ENCODE measurements at regions not wholly inside any gene's neighbourhood (a gene's known extent, or its start where the extent isn't known, plus 50 kb on each side); places are given as distances from the start of the nearest gene placed in this dataset.

DNA sequence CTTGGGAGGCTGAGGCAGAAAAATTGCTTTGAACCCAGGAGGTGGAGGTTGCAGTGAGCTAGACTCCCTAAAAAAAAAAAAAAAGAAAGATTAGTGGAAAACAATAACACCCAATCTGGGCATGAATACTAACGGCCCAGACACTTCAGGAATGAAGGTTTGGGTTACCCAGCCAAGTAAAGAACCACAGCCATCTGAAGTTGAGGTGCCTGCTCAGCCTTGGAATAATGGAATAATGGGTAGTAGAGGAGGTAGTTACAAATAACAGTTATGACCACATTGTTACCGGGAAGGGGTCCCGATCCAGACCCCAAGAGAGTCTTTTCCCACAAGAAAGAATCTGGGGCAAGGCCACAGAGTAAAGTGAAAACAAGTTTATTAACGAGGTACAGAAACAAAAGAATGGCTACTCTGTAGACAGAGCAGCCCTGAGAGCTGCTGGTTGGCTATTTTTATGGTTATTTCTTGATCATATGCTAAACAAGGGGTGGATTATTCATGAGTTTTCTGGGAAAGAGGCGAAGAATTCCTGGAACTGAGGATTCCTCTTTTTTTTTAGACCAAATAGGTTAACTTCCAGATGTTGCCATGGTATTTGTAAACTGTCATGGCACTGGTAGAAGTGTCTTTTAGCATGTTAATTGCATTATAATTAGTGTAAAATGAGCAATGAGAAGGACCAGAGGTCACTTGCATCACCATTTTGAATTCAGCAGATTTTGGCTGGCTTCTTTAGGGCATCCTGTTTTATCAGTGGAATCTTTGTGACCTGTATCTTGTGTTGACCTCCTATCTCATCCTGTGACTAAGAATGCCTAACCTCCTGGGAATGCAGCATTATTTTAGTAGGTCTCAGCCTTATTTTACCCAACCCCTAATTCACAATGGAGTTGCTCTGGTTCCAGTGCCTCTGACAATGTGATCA is 96.2 kb upstream of the HAAO start:
- TF ChIP-seq, protein P1, sequence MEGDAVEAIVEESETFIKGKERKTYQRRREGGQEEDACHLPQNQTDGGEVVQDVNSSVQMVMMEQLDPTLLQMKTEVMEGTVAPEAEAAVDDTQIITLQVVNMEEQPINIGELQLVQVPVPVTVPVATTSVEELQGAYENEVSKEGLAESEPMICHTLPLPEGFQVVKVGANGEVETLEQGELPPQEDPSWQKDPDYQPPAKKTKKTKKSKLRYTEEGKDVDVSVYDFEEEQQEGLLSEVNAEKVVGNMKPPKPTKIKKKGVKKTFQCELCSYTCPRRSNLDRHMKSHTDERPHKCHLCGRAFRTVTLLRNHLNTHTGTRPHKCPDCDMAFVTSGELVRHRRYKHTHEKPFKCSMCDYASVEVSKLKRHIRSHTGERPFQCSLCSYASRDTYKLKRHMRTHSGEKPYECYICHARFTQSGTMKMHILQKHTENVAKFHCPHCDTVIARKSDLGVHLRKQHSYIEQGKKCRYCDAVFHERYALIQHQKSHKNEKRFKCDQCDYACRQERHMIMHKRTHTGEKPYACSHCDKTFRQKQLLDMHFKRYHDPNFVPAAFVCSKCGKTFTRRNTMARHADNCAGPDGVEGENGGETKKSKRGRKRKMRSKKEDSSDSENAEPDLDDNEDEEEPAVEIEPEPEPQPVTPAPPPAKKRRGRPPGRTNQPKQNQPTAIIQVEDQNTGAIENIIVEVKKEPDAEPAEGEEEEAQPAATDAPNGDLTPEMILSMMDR (IDR thresholded peaks at IDR 0.05; ENCODE audit: poor library complexity), result no peak
- no peak for TF ChIP-seq EZH2 (IDR thresholded peaks at IDR 0.05; ENCODE audit: borderline replicate concordance)
